Type B pancreatic cell (in vitro differentiated cells): ENCODE measurements at regions not wholly inside any gene's neighbourhood (a gene's known extent, or its start where the extent isn't known, plus 50 kb on each side); places are given as distances from the start of the nearest gene placed in this dataset.

Experiments used
- DNase-seq: peaks from one replicate; pipeline ENCODE4 v3.0.0; 2021; ENCODE audit warnings: mixed read lengths; ENCODE audit not compliant: unreplicated experiment; ENCODE audit errors: extremely low spot score
- H3K27ac Mint-ChIP-seq: 2 replicates; pipeline ENCODE4 v1.8.0; 2021; ENCODE audit warnings: mild to moderate bottlenecking, mixed read lengths
- H3K27me3 Mint-ChIP-seq: 2 replicates; pipeline ENCODE4 v1.8.0; 2021; ENCODE audit warnings: mixed read lengths
- H3K36me3 Mint-ChIP-seq: 2 replicates; pipeline ENCODE4 v1.8.0; 2021; ENCODE audit warnings: mixed read lengths
- H3K4me1 Mint-ChIP-seq: one replicate; pipeline ENCODE4 v1.8.0; 2021; ENCODE audit warnings: mixed read lengths; ENCODE audit not compliant: unreplicated experiment
- H3K4me3 Mint-ChIP-seq: 2 replicates; pipeline ENCODE4 v1.8.0; 2021; ENCODE audit warnings: mild to moderate bottlenecking, mixed read lengths
- H3K9me3 Mint-ChIP-seq: 2 replicates; pipeline ENCODE4 v1.8.0; 2021; ENCODE audit warnings: mixed read lengths
- CTCF ChIP-seq: fragments of 200-600 bp; sonication (generic); conservative IDR thresholded peaks from 2 replicates; pipeline ENCODE4 v1.5.0; 2021; ENCODE audit warnings: antibody characterized with exemption, mild to moderate bottlenecking

GRCh38 chr7:14962778-14963177, 60.2 kb upstream of the DGKB start:
- no peak for TF ChIP-seq CTCF
- Mint-ChIP-seq H3K9me3 (no peaks in the 10 kb centered on the region), H3K27ac (no peak overlapping the region), H3K27me3 (peaks cover 9% of the 10 kb centered on the region), H3K4me3 (no peak overlapping the region), H3K36me3 (no peaks in the 10 kb centered on the region), H3K4me1 (peaks cover 9% of the 10 kb centered on the region)
- no peak for DNase-seq

DNA sequence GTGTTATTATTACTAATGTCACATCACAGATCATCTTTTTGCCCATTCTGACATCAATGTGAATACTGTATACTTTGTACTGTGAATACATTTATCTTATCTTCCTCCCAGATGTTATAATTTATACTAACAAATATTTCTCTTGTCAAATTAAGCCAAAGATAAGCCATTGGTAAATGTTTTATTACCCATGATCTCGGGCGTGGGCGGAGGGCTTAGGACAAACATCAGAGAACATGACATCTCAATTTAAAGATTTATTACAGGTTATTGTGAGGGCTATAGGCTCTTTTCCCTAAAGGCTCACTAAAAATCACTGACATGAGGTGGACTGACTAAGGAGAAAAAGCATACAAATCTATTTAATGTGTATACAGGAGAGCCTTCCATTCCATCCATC, 58.2 kb upstream of the DGKB start:
- H3K4me3 Mint-ChIP-seq = no peak overlapping the region
- H3K27ac Mint-ChIP-seq = no peak overlapping the region
- H3K36me3 Mint-ChIP-seq = no peaks in the 10 kb centered on the region
- no peak for DNase-seq
- peaks cover 9% of the 10 kb centered on the region for H3K4me1 Mint-ChIP-seq
- TF ChIP-seq CTCF = no peak
- H3K9me3 Mint-ChIP-seq = no peaks in the 10 kb centered on the region
- H3K27me3 Mint-ChIP-seq = peaks cover 18% of the 10 kb centered on the region

DNA sequence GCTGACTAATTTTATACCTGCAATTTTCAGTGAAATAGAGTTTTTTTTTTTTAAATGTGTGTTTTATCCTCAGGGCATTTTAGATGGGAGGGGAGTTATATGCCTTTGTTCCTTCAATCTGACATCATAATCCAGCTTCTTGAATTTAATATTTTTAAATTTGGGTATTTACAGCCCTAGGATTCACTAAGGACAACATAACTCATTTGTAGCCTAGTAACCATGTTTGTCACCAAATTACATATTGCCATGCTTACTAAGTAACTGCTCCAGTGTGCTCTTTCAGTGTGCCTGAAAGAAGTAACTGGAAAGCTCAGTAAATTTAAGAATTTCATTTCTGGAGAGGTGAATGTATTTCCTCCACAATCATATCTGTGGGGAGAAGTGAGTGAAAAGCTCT, 56.8 kb upstream of the DGKB start:
- Mint-ChIP-seq H3K36me3 (no peaks in the 10 kb centered on the region), H3K4me3 (no peak overlapping the region), H3K4me1 (peaks cover 9% of the 10 kb centered on the region), H3K27ac (no peak overlapping the region), H3K9me3 (no peaks in the 10 kb centered on the region), H3K27me3 (peaks cover 23% of the 10 kb centered on the region)
- TF ChIP-seq CTCF = no peak
- DNase-seq = no peak

GRCh38 chr7:14954035-14954434, 51.5 kb upstream of the DGKB start:
- TF ChIP-seq CTCF = no peak
- Mint-ChIP-seq H3K4me1 (no peaks in the 10 kb centered on the region), H3K27ac (no peak overlapping the region), H3K9me3 (no peaks in the 10 kb centered on the region), H3K4me3 (no peak overlapping the region), H3K36me3 (no peaks in the 10 kb centered on the region), H3K27me3 (peaks cover 23% of the 10 kb centered on the region)
- no peak for DNase-seq
